H4 (cell line): ENCODE measurements at regions not wholly inside any gene's neighbourhood (a gene's known extent, or its start where the extent isn't known, plus 50 kb on each side); places are given as distances from the start of the nearest gene placed in this dataset.
A peak's percentile ranks its signal among the peaks of the same experiment; 100 is the strongest.
"Not testable (repeated sequence)": the region's sequence is repeated elsewhere in the genome, so short reads cannot be mapped to it uniquely, and the experiment has no call there.

ENCODE experiments used
- DNase-seq: peaks from one replicate; pipeline ENCODE4 v3.0.0-alpha.2; 2015; ENCODE audit warnings: low spot score

- not testable (repeated sequence) for DNase-seq
Observed at GRCh38 chr12:131475012-131475411, 235.9 kb upstream of the SFSWAP start.

DNA sequence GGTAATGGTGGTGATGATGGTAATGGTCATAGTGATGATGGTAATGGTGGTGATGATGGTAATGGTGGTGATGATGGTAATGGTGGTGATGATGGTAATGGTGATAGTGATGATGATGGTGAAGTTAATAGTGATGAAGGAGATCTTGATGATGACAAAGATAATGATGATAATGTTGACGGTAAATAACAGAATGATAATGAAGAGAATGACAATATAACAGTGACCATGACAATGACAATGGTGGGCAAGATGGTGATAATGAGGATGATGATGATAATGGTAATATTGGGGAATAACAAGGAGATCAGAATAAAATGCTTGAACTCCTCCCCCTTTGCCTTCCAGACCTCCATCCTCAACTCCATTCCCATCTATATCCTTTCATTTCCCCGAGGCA is 233.3 kb upstream of the SFSWAP start:
- no peak for DNase-seq

GRCh38 chr12:131478468-131478867 is 232.4 kb upstream of the SFSWAP start:
- no peak for DNase-seq

DNA sequence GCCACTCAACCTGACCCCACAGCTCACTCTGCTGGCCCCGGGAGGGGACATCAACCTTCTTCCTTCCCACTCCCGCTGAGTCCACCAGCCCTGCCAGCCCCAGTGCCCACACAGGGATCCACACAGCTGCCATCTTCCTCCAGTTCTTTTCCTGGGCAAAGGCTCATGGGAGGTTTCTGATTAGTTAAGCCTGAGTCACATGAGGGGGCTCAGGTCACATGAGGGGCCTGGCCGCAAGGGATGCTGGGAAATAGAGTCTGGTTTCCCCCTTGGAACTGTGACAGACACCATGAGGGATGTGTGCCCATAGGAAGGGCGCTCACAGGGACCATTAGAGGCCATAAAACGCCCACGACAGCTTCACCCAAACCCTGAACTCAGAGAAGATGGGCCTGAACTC is 228.7 kb upstream of the SFSWAP start:
- DNase-seq, result no peak

- DNase-seq, result no peak
Observed at GRCh38 chr12:131482686-131483085, 228.2 kb upstream of the SFSWAP start.

GRCh38 chr12:131486451-131487230 is 224.2 kb upstream of the SFSWAP start:
- no peak for DNase-seq

- DNase-seq, result peak; percentile 8
Observed at GRCh38 chr12:131487388-131488124, 223.3 kb upstream of the SFSWAP start.

DNA sequence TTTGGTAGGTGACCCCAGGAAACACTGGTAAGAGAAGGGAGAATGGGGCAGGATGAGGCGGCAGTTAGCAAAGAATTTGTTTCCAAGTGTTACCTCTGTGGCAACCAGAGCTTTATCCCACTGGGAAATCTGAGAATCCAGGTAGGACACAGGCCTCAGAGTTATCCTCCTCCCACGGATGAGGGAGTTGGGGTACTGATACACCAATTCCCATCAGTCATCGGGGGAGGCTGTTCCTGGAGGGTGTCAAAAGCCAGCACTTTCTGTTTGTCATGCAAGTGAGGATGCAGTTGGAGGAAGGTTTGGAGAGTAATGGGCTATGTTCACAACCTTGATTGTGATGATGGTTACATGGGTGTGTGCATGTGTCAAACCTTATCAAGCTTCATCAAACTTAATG is 221.2 kb upstream of the SFSWAP start:
- DNase-seq, result no peak

DNA sequence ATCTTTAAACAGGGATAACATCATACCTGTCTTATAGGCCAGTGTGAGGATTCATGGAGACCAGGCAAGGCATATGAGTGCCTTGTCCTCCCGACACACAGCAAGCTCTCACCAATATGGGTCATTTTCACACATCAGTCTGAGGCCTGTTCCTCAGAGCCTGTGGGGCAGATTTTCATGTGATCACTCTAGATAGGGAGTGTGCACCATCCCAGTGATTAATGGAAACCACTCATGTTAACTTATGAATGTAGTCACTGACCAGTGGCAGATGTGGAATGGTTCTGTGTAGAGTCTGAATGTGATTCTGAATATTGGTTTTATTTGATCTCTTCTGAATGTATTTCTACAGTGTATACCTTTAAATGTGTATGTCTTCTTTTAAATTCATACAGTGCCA is 219.7 kb upstream of the SFSWAP start:
- no peak for DNase-seq

DNA sequence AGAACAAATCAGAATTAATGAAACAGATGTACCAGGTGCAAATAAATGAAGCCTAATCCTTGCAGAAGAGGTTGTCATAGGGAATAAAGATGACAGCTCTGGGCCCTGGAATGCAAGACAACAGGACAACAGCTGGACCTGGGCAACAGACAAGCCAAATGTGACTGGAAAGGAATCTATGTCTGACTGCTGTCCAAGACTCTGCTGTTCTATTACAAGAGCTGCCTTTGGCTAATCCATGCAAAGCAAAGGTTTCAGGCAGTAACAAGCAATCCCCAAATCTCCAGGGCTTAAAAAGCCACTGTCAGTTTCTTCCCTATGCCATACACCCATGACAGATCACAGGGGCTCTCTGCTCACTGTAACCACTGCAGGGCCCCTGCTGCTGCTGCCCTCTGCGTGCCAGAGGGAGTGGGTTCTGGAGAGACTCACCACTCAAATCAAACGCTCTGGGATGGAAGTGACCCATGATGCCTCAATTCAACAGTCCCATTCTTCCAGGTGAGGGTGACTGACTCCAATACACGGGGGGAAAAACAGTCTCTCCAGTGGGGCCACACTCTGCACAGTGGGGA is 218.9 kb upstream of the SFSWAP start:
- DNase-seq, result no peak

DNA sequence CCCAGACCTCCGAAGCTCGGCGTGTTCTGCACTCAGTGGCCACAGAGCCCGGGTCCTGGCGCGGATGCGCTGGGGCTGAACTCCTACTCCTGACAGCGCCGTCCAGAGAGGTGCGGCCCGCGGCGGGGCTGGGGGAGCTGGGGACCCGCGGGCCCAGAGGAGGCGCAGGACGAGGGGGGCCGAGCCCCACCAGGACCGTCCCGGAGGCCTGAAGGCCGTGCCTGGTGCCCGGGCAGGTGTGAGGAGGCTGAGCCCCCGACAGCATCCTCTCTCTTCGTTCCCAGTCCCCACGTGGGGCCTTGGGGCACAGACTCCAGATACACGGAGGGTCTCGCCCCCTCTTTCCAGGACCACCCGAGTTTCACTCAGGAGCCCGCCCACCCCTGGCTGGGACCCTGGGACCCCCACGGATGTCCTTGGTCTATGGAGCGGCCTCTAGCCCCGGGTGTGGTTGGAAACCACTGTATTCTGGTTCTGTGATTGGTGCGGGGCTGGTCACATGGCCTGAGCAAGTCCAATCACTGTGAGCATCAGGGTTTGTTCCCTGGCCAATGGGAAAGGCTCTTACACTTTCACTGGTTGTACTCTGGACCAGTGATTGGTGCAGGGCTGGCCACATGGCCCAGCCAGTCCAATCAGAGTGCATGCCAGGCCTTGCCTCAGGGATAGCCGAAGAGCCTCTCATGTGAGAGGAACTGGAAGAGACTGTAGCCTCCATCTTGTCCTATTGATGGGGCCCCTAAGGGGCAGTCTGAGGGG is 217.6 kb upstream of the SFSWAP start:
- no peak for DNase-seq

GRCh38 chr12:131494216-131494615 is 216.7 kb upstream of the SFSWAP start:
- no peak for DNase-seq

DNA sequence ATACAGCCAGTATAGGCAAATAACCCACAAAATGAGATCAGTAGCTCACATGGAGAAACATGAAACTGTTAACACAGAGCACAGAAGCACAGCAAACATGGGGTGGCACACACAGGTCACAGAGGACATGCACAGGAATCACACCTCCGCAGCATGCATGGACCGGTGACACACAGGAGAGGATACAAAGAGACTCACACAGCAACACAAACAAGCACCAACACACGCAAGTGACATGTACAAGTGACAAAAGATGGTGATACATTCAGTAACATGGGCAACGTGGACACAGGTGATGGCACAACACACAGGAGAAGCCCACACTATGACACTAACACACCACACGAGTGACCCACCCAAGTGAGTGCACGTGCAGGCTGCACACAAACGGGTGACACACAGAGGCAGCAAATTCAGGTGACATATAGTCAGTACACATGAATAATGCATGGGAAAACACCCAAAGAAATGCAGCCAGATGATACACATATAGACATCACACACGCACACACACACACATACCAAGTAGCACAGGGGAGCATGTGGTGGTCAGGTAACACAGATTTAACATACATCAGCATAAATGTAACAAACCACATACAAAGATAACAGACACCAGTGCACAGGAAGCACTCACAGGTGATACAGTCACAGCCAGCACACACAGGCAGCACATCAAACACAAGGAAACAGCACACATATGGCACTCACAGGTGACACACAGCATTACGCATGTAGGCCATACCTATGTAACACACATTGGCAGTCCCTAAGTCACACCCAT is 216.0 kb upstream of the SFSWAP start:
- no peak for DNase-seq

- no peak for DNase-seq
Observed at GRCh38 chr12:131497966-131498365, 212.9 kb upstream of the SFSWAP start.

DNA sequence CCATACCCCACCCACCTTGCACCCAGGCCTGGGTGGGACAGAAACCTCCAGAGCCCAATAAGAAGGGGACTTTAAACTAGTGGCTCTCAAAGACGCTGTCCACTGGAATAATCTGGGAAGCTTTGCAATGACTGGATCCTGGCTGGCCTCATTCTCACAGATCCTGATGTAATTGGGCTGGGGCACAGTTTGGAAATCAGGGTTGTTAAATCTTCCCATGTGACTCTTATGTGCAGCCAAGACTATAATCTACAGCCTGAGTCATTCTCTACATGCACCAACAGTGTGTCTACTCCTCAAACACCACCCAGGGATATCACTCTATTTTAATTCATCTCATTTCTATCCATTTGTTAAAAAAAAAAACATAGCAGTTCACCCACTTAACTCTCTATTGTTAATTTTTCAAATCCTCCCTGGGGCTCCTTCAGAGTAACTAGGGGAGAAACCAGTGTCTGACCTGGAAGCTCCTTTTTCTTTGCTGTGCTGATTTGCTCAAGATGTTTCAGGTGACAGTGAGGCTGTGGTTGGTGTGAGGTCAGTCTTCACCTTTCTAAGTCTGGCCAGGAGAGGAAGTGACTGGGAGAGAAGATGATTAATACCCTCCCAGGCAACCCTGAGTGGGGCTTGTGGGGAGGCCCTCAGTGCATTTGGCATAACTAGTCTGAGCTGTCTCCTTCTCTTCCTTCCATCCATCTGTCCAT is 211.6 kb upstream of the SFSWAP start:
- DNase-seq, result no peak

DNA sequence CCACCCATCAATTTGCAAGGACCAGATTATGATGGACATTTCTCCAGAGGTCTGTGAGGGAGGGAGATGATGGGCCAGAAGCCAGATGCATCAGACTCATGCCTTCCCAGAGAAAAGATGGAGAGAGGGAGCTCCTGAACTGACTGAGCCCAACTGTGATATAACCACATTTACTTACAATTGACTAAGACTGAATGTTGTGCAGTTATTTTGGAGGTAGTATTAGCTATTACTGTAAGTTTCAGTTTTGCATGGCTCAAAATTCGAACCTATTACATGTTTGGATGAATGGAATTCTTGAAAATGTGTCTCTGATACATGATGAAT is 211.1 kb upstream of the SFSWAP start:
- DNase-seq, result no peak

DNA sequence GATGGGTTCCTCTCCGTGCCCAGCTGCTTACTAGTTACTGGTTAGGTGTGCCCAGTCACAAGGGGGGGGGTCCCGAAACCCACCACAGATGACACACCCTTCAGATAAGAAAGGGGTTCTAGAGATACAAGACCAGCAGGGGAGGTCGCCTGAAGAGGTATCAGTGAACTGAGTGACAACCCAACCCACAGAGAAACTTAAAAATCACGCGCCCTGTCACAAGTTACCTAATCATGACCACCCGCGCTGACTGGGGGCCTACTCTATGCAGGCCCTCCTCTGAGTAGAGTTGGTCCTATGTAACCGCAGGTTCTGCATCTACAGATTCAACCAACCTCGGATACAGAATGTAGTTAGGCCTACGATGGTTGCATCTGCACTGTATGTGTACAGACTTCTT is 210.3 kb upstream of the SFSWAP start:
- DNase-seq, result no peak

DNA sequence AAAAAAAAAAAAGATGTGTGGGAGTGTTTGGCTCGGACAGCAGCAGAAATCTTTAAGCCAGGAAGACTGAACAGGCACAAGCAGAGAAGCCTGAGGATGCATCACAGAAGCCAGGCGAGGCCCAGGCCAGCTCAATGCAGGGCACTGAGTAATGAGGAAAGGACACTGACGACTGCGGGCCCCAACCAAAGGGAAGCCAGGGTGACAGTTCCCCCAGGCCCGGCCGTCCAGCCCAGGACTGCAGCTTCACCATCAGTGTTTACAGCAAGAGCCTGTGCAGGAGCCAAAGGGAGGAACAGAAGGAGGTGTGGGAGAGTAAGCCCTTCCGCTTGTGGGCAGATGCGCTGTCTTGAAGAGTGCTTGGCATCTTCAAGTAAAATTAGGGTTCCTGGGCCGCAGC is 205.3 kb upstream of the SFSWAP start:
- DNase-seq, result no peak

- DNase-seq, result no peak
Observed at GRCh38 chr12:131506426-131506825, 204.5 kb upstream of the SFSWAP start.

GRCh38 chr12:131507094-131507493 is 203.8 kb upstream of the SFSWAP start:
- no peak for DNase-seq

DNA sequence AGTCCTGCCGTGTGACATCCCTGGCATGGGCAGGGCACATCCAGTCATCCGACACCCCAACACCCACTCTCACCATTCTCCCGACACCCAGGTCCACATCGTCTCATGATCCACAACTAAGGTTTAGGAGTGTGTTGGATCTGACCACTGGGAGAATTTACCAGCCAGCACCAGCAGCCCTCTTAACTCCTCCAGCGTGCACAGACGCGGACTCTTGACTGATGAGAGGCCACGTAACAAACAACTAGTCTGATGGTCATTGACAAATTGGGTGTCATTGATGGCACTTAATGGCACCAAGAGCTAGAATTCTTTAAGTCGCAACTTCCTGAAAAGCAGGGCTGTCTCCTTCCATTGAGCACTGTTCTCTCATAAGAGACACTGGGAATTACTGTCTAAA is 203.0 kb upstream of the SFSWAP start:
- DNase-seq, result no peak
